ENCODE measurements at regions not wholly inside any gene's neighbourhood (a gene's known extent, or its start where the extent isn't known, plus 50 kb on each side); places are given as distances from the start of the nearest gene placed in this dataset.
"Not testable (repeated sequence)": the region's sequence is repeated elsewhere in the genome, so short reads cannot be mapped to it uniquely, and the experiment has no call there.

DNA sequence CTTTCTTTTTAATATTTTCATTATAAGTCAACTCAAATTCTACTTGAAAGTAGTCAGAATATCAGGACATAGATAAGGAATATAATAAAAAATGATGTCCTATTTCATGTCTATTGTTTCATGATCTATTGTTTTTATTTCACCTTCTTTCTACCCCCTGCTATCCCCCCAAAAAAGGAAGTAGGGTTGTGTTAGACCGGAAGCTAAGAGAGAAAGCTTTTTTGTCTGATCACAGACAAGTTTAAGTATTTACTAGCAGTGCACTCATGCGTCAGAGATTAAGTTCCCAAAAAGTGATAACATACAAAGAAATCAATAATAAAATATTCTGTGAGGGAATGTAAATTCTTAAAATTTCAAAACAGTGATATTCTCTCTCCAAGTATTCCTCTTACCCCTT is 447.1 kb upstream of the CNTNAP5 start:
- Mint-ChIP-seq H3K36me3 (ENCODE audit: low read depth) (no peaks in the 10 kb centered on the region), H3K27me3 (no peaks in the 10 kb centered on the region), H3K4me1 (no peaks in the 10 kb centered on the region), H3K4me3 (no peak overlapping the region), H3K9me3 (peaks cover 6% of the 10 kb centered on the region), H3K27ac (no peak overlapping the region)
- POLR2A ChIA-PET = no interaction called here
- CTCF ChIA-PET = no interaction called here
- DNase-seq = no peak

DNA sequence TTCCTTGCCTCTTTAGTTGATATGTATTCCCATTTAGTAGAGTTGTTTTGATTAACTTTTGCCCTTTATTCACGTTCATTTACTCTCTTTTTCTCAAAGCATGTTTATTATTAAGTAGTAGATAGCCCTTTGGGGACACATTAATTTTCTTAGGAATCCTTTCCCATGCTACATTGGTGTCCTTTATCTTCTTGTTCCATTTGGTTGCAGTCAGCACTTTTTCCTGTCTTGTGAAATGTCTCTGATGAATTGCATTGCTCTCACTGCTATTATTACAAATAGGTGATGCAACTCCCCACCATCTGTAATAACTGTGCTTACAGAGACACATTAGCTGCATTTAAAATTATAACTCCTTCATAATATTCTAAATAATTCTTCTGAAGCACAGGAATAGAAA is 428.5 kb upstream of the CNTNAP5 start:
- POLR2A ChIA-PET = no interaction called here
- Mint-ChIP-seq H3K4me1 (no peaks in the 10 kb centered on the region), H3K27me3 (no peaks in the 10 kb centered on the region), H3K4me3 (no peak overlapping the region), H3K36me3 (ENCODE audit: low read depth) (no peaks in the 10 kb centered on the region), H3K27ac (no peak overlapping the region), H3K9me3 (peaks cover 35% of the 10 kb centered on the region)
- CTCF ChIA-PET = no interaction called here
- no peak for DNase-seq

DNA sequence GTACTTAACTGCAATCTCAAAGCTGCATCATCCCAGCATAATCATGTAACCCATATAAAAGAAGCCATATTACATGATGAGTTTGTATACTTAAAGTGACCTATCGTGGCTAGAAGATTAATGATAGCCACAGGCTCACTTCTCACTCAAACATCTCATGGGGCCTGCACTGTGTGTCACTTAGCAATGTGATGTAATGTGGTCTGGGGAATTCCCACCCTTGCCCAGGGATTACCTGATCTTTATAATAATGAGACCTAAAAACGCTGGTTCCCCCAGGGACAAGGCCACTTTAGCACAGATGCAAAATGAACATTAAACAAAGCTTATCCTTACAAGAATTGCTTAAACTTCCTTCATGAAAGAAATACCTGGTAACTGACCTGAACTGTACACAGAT is 427.1 kb upstream of the CNTNAP5 start:
- ChIA-PET CTCF (no interaction called here), POLR2A (no interaction called here)
- H3K4me1 Mint-ChIP-seq = no peaks in the 10 kb centered on the region
- DNase-seq = no peak
- no peaks in the 10 kb centered on the region for H3K36me3 Mint-ChIP-seq (ENCODE audit: low read depth)
- peaks cover 32% of the 10 kb centered on the region for H3K9me3 Mint-ChIP-seq
- H3K27ac Mint-ChIP-seq = no peak overlapping the region
- H3K27me3 Mint-ChIP-seq = no peaks in the 10 kb centered on the region
- H3K4me3 Mint-ChIP-seq = no peak overlapping the region

DNA sequence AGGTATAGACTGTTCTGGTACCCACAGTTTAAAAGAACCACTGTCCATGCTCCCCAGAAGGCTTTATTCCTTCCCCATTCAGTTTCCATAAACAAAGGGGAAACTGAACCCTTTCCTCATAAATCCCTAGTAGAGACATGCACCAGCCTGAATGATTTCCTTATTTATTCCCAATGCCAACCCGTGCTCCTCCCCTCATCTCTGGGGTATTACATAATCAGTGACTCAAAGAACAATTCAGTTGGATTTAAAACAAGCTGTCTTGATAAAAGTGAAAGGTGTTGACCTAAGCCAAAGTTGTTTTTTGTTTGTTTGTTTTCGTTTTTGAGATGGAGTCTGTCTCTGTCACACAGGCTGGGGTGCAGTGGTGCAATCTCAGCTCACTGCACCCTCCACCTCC is 418.5 kb upstream of the CNTNAP5 start:
- no peak for DNase-seq
- H3K9me3 Mint-ChIP-seq = peaks cover 21% of the 10 kb centered on the region
- no peak overlapping the region for H3K4me3 Mint-ChIP-seq
- H3K36me3 Mint-ChIP-seq (ENCODE audit: low read depth) = no peaks in the 10 kb centered on the region
- CTCF ChIA-PET = no interaction called here
- no peaks in the 10 kb centered on the region for H3K27me3 Mint-ChIP-seq
- POLR2A ChIA-PET = no interaction called here
- H3K4me1 Mint-ChIP-seq = no peaks in the 10 kb centered on the region
- no peak overlapping the region for H3K27ac Mint-ChIP-seq

DNA sequence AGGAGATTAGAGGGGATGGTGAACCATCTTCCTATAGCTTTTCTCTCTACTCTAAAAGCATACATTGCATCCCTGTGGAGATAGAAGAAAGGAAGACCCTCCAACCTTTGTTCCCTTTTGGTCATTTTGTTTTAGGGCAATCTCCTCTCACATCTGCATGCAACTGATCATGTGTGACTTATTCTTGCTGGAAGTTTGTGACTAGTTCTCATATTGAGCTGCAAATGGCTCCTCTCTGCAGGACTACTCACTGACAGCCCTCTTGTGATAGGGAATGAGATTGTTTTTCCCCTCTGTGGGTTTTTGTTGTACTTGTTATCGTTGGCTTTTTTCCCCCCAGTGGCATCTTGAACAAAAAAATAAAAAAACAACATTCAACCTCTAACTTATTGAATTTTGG is 416.0 kb upstream of the CNTNAP5 start:
- DNase-seq = no peak
- no peaks in the 10 kb centered on the region for H3K4me1 Mint-ChIP-seq
- POLR2A ChIA-PET = no interaction called here
- no peak overlapping the region for H3K4me3 Mint-ChIP-seq
- H3K27me3 Mint-ChIP-seq = no peaks in the 10 kb centered on the region
- no peak overlapping the region for H3K27ac Mint-ChIP-seq
- CTCF ChIA-PET = no interaction called here
- H3K36me3 Mint-ChIP-seq (ENCODE audit: low read depth) = no peaks in the 10 kb centered on the region
- peaks cover 23% of the 10 kb centered on the region for H3K9me3 Mint-ChIP-seq

DNA sequence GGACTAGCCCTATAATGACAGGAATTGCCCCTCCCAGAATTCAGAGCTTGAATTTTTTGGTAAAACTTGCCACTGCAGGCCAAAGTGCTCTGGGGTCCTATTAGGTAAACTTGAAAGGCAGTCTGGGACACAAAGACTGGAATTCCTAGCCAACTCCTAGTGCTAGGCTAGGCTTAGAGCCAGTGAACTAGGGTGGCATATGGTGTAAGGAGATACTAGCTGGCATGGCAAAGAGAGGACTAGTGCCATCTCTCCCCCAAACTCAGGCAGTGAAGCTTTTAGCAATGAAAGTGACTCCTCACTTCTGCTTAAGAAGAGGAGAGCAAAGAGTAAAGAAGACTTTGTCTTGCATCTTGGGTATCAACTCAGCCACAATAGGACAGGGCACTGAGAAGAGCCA is 410.5 kb upstream of the CNTNAP5 start:
- Mint-ChIP-seq H3K4me3 (no peak overlapping the region), H3K27me3 (no peaks in the 10 kb centered on the region), H3K4me1 (no peaks in the 10 kb centered on the region), H3K36me3 (ENCODE audit: low read depth) (no peaks in the 10 kb centered on the region), H3K9me3 (peaks cover 22% of the 10 kb centered on the region), H3K27ac (no peak overlapping the region)
- POLR2A ChIA-PET = no interaction called here
- no peak for DNase-seq
- CTCF ChIA-PET = no interaction called here

DNA sequence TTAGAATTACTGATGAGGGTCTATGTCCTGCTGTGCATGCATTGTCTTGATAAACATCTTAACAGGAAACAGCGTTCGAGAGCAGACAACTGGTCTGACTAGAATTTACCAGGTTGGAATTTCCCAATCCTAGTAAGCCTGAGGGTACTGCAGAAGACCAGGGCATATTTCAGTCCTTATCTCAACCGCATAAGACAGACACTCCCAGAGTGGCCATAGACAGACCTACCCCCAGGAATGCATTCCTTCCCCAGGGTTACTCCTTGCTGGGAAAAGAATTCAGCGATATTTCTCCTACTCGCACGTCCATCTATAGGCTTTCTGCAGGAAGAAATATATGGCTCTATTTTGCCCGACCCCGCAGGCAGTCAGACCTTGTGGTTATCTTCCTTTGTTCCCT is 406.4 kb upstream of the CNTNAP5 start:
- DNase-seq; POLR2A ChIA-PET; CTCF ChIA-PET; H3K27me3 Mint-ChIP-seq; H3K4me3 Mint-ChIP-seq; H3K4me1 Mint-ChIP-seq; H3K36me3 Mint-ChIP-seq (ENCODE audit: low read depth); H3K27ac Mint-ChIP-seq: not testable (repeated sequence)
- H3K9me3 Mint-ChIP-seq = peaks cover 13% of the 10 kb centered on the region

DNA sequence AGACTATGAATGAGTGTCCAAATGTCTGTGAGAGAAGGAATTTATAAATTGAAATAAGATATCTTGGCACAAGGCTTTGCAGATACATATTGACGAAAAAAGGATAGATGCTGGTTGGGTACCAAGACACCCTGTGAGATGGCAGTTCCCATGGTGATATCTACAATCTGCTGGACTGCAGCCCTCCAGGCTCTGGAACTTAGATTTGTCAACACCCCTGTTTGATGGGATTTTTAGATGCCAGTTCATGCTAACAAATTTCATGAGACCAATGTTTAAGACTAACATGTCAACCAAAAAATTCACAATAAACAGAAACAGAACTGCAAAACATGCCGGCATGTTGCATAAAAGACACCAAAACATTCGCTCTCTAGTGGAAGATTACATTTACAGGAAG is 400.3 kb upstream of the CNTNAP5 start:
- no peaks in the 10 kb centered on the region for H3K27me3 Mint-ChIP-seq

DNA sequence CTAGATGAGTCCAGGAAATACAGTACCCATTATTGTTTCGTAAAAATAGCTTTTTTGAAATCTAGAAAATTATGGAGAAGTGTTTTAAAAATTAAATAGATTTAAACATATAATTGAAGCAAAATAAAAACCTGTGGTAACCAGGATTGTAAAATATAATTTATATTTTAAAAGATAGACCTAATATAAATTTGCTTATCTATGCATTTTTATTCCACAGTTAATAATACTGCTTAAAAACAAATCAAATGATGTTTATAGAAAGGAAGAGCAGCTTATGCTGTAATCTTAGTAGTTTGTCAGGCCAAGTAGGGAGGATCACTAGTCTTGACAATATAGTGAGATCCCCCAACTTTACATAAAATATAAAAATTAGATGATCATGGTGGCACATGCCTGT is 388.9 kb upstream of the CNTNAP5 start:
- ChIA-PET POLR2A (no interaction called here), CTCF (no interaction called here)
- Mint-ChIP-seq H3K27me3 (no peaks in the 10 kb centered on the region), H3K4me3 (no peak overlapping the region), H3K9me3 (peaks cover 13% of the 10 kb centered on the region), H3K27ac (no peak overlapping the region), H3K36me3 (ENCODE audit: low read depth) (no peaks in the 10 kb centered on the region), H3K4me1 (no peaks in the 10 kb centered on the region)
- no peak for DNase-seq

More for the DNA sequence above, 400.3 kb upstream of the CNTNAP5 start:
- no peak overlapping the region for H3K4me3 Mint-ChIP-seq
- ChIA-PET CTCF (no interaction called here), POLR2A (no interaction called here)
- DNase-seq = no peak
- H3K27ac Mint-ChIP-seq = no peak overlapping the region
- no peaks in the 10 kb centered on the region for H3K4me1 Mint-ChIP-seq
- H3K9me3 Mint-ChIP-seq = peaks cover 8% of the 10 kb centered on the region
- no peaks in the 10 kb centered on the region for H3K36me3 Mint-ChIP-seq (ENCODE audit: low read depth)

DNA sequence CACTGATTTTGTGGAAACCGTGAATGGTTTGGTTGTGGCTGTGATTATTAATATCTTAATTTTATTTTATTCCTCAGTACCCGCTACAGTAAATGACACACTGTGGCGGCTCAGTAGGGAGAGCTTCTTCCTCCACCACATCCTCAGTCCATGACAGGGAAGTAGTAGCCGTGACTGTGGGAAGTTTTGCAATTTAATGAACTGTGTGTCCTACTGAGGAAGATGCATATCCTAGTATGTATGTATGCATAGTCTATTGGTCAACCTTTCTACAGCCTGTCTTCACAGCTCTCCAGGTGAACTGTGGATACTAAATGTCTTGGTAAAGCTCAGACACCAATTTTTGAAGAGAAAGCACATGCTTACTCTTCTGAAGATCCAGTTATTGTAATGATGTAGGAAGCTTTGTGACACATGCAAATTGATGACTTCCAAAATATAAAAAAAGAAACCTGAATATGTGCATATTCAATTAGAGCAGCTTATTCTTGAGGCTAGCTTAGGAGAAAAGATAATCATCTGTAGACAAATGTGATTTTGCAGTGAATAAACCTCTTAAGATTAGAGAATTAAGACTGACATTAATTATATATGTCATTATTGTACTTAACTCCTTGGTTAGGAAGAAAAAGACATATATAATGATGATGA is 384.3 kb upstream of the CNTNAP5 start:
- CTCF ChIA-PET = no interaction called here
- peaks cover 14% of the 10 kb centered on the region for H3K9me3 Mint-ChIP-seq
- H3K27me3 Mint-ChIP-seq = no peaks in the 10 kb centered on the region
- no peak overlapping the region for H3K4me3 Mint-ChIP-seq
- no peaks in the 10 kb centered on the region for H3K36me3 Mint-ChIP-seq (ENCODE audit: low read depth)
- no peak for DNase-seq
- no peaks in the 10 kb centered on the region for H3K4me1 Mint-ChIP-seq
- H3K27ac Mint-ChIP-seq = no peak overlapping the region
- POLR2A ChIA-PET = no interaction called here

DNA sequence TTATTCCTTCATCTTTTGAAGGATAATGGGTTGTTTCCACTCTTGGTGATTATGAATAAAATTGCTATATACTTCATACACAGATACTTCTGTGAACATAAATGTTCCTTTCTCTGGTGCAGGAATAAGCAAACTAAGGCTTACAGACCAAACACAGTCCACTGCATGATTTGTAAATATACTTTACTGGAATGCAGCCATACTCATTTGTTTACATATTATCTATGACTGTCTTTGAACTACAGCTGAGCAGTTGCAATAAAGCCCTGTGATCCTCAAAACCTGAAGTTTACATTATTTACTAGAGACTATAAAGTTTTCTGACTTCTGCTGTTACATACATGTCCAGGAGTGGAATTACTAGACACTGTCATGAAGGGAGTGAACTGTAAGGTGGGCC is 381.0 kb upstream of the CNTNAP5 start:
- Mint-ChIP-seq H3K36me3 (ENCODE audit: low read depth) (no peaks in the 10 kb centered on the region), H3K4me1 (no peaks in the 10 kb centered on the region), H3K27ac (no peak overlapping the region), H3K27me3 (no peaks in the 10 kb centered on the region), H3K9me3 (peaks cover 7% of the 10 kb centered on the region), H3K4me3 (no peak overlapping the region)
- no peak for DNase-seq
- POLR2A ChIA-PET = no interaction called here
- CTCF ChIA-PET = no interaction called here

DNA sequence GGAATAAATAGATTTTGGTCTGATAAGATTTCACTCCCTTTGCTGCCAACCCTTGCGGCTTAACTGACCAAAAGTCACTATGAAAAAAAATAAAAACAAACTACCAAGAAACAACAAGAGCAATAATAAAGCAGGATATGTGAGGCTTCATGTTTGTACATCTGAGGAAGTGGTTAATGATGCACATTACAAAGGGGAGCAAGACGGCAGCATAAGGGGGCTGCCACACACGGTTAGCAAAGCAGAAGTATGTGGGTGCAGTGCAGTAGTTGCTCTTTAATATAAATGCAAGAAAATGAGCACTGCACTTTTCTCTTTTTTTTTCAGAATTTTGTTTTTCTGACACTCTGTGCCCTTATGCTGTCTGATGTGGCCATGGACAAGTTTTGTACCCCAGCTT is 377.1 kb upstream of the CNTNAP5 start:
- H3K9me3 Mint-ChIP-seq = peaks cover 4% of the 10 kb centered on the region
- no peak overlapping the region for H3K27ac Mint-ChIP-seq
- H3K27me3 Mint-ChIP-seq = no peaks in the 10 kb centered on the region
- ChIA-PET POLR2A (no interaction called here), CTCF (no interaction called here)
- DNase-seq = no peak
- no peaks in the 10 kb centered on the region for H3K4me1 Mint-ChIP-seq
- H3K4me3 Mint-ChIP-seq = no peak overlapping the region
- no peaks in the 10 kb centered on the region for H3K36me3 Mint-ChIP-seq (ENCODE audit: low read depth)

DNA sequence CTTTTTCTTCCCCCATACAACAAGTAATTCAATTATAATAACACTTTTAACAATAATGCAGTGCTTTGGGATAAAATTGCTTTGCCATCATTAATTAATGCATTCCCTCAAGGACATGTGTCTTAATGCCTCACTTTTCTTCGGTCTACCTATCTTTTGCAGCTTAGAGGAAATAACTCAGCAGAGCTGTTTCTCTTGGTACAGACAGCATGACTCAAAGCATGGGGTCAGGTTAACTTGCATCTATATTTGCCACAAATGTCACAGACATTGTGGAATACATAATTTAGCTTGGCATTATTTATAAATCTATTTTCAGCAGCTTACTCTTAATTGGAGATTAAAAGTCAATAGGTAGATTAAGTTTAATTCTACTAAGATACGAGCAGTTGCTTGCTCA is 376.1 kb upstream of the CNTNAP5 start:
- ChIA-PET POLR2A (no interaction called here), CTCF (no interaction called here)
- DNase-seq = no peak
- H3K27ac Mint-ChIP-seq = no peak overlapping the region
- H3K27me3 Mint-ChIP-seq = no peaks in the 10 kb centered on the region
- peaks cover 3% of the 10 kb centered on the region for H3K9me3 Mint-ChIP-seq
- H3K36me3 Mint-ChIP-seq (ENCODE audit: low read depth) = no peaks in the 10 kb centered on the region
- H3K4me1 Mint-ChIP-seq = no peaks in the 10 kb centered on the region
- H3K4me3 Mint-ChIP-seq = no peak overlapping the region

DNA sequence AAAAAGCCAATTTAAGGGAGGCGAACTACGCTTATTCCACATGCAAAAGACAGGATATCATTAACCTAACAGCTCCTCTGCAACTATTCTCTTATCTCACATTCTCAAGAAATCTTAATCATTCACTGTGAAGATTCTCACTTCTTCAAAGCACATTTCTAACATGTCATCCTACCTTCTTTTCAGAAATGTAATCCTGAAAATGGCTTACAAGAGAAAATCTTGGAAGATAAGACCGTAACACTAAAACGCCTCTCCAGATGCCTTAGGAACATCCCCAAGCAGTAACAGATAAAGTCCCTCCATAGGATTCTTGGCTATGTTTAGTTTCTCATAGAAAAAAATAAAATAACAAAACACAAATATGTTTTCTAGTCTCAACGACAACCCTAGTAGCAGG is 373.9 kb upstream of the CNTNAP5 start:
- H3K27me3 Mint-ChIP-seq = no peaks in the 10 kb centered on the region
- H3K4me3 Mint-ChIP-seq = no peak overlapping the region
- DNase-seq = no peak
- POLR2A ChIA-PET = no interaction called here
- no peaks in the 10 kb centered on the region for H3K36me3 Mint-ChIP-seq (ENCODE audit: low read depth)
- CTCF ChIA-PET = no interaction called here
- H3K9me3 Mint-ChIP-seq = no peaks in the 10 kb centered on the region
- H3K4me1 Mint-ChIP-seq = no peaks in the 10 kb centered on the region
- H3K27ac Mint-ChIP-seq = no peak overlapping the region

DNA sequence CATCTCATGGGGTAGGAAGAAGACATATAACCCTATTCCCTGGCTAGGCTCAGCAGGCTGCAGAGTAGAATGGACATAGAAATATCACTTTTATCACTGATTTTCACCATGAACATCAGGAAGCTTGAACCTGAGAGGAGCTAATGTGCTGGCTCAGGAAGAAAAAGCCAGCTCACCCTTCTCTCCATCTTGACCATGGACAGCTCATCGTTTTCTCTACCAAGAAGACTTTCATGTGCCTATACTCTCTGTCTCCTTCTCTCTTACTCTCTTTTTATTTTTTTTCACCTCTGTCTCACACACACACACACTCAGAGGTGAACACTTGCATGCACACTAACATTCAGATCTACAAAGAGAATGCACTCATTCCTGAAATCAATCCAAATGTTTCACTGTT is 372.8 kb upstream of the CNTNAP5 start:
- H3K36me3 Mint-ChIP-seq (ENCODE audit: low read depth) = no peaks in the 10 kb centered on the region
- no peaks in the 10 kb centered on the region for H3K27me3 Mint-ChIP-seq
- H3K9me3 Mint-ChIP-seq = no peaks in the 10 kb centered on the region
- no peak for DNase-seq
- H3K27ac Mint-ChIP-seq = no peak overlapping the region
- H3K4me3 Mint-ChIP-seq = no peak overlapping the region
- no peaks in the 10 kb centered on the region for H3K4me1 Mint-ChIP-seq
- ChIA-PET CTCF (no interaction called here), POLR2A (no interaction called here)
